Esophagus squamous epithelium (tissue), 4 donors: ENCODE measurements at regions not wholly inside any gene's neighbourhood (a gene's known extent, or its start where the extent isn't known, plus 50 kb on each side); places are given as distances from the start of the nearest gene placed in this dataset.

Source experiments
- POLR2A ChIP-seq, 4 donors: fragments of 450-650 bp; IDR thresholded peaks; one replicate each; pipeline ENCODE4 v1.6.1; 2017; ENCODE audit warnings: antibody characterized with exemption in 4 of 4, mild to moderate bottlenecking in 4 of 4, moderate library complexity in 3 of 4
- TF ChIP-seq, protein P1 (sequence below), 6 experiments: fragments of 450-650 bp in 4 of 6; fragments of 200-600 bp in 2 of 6; sonication (generic) in 2 of 6; IDR thresholded peaks; one replicate each; pipeline ENCODE4 v1.5.1; 2016 to 2019; ENCODE audit warnings: antibody characterized with exemption in 6 of 6, mild to moderate bottlenecking in 4 of 6, moderate library complexity in 4 of 6

- TF ChIP-seq, protein P1, sequence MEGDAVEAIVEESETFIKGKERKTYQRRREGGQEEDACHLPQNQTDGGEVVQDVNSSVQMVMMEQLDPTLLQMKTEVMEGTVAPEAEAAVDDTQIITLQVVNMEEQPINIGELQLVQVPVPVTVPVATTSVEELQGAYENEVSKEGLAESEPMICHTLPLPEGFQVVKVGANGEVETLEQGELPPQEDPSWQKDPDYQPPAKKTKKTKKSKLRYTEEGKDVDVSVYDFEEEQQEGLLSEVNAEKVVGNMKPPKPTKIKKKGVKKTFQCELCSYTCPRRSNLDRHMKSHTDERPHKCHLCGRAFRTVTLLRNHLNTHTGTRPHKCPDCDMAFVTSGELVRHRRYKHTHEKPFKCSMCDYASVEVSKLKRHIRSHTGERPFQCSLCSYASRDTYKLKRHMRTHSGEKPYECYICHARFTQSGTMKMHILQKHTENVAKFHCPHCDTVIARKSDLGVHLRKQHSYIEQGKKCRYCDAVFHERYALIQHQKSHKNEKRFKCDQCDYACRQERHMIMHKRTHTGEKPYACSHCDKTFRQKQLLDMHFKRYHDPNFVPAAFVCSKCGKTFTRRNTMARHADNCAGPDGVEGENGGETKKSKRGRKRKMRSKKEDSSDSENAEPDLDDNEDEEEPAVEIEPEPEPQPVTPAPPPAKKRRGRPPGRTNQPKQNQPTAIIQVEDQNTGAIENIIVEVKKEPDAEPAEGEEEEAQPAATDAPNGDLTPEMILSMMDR (IDR thresholded peaks at IDR 0.05): no peak
- no peak for TF ChIP-seq POLR2A (IDR thresholded peaks at IDR 0.05)
Measured at GRCh38 chr18:30730915-30731314, 311.6 kb downstream of the DSC3 start.
